Fibroblast of skin of left biceps (primary cell): ENCODE measurements at regions not wholly inside any gene's neighbourhood (a gene's known extent, or its start where the extent isn't known, plus 50 kb on each side); places are given as distances from the start of the nearest gene placed in this dataset.
"Not testable (repeated sequence)": the region's sequence is repeated elsewhere in the genome, so short reads cannot be mapped to it uniquely, and the experiment has no call there.

Experiments used
- DNase-seq, 2 experiments: peaks; one replicate each; pipeline ENCODE4 v3.0.0-alpha.2; 2013; ENCODE audit warnings: low read depth in 2 of 2

GRCh38 chr20:19872001-19872400 is 113.9 kb downstream of the RIN2 start:
- no peak for DNase-seq

GRCh38 chr20:19874040-19874727 is 116.1 kb downstream of the RIN2 start:
- no peak for DNase-seq

DNA sequence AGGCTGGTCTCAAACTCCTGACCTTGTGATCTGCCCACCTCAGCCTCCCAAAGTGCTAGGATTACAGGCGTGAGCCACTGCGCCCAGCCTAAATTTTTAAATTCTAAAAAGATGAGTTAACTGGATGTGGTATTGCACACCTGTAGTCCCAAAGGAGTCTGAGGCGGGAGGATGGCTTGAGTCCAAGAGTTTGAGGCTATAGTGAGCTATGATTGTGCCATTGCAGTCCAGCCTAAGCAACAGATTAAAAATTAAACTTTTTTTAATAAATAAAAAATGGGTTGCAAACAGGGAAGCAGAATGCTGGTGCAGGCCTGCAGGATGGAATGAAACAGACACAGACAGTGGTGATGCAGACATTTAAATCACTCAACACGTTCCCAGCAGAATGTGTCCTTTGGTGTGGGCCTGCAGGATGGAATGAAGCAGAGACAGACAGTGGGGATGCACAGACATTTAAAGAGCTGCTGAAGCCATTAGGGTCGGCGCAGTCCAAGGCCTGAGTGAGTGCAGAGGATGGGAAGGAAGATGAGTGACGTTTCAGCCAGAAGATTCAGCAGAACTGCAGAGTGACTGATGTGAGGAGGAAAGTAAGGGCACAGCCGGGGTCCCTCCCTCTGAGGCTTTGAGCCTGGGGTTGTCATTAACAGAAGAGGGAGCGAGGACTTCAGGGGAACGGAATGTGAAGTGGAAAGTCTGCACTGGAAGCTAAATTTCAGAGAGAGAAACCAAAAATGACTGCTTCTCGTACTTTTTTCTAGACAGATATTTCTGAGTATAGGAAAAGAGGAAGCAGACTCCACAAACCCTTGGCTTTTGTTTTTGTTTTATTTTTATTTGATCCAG is 117.5 kb downstream of the RIN2 start:
- DNase-seq: no peak

DNA sequence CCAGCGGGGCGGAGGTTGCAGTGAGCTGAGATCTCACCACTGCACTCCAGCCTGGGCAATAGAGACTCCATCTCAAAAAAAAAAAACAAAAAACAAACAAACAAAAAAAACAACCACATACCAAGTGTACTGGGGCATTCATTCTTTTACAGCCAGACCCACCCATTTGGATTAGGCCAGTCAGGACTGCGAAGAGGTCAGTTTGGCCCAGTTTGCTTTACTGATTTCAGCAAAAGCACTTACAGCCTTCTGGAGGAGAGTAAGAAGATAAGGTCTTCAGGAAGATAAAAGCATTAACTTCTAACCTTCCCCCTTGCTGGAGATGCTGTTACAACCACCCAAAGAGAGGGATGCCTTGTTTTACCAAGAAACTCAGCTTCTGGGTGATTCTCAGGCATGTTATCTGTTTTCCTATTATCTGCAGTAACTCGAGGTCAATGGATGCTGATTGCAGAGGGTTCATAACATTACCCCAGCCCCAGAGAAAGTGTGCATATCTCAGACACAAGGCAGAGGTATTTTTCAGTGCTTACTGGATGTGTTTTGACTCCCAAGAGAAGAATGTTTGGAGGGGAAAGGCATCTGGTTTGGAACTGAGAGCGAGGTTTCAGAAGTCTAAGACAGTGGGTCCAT is 118.9 kb downstream of the RIN2 start:
- DNase-seq: no peak

DNA sequence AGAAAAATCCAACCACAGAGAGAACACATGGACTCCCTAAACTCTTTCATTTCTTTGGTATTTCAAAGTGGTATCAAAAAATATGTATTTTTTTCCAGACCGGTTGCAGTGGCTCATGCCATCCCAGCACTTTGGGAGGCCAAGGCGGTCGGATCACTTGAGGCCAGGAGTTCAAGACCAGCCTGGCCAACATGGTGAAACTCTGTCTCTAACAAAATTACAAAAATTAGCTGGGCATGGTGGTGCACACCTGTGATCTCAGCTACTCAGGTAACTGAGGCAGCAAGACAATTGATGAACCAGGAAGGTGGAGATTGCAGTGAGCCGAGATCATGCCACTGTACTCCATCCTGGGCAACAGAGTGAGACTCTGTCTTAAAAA is 121.8 kb downstream of the RIN2 start:
- DNase-seq: not testable (repeated sequence)

GRCh38 chr20:19880256-19881079 is 122.4 kb downstream of the RIN2 start:
- no peak for DNase-seq

GRCh38 chr20:19881080-19881840 is 123.2 kb downstream of the RIN2 start:
- DNase-seq: no peak

DNA sequence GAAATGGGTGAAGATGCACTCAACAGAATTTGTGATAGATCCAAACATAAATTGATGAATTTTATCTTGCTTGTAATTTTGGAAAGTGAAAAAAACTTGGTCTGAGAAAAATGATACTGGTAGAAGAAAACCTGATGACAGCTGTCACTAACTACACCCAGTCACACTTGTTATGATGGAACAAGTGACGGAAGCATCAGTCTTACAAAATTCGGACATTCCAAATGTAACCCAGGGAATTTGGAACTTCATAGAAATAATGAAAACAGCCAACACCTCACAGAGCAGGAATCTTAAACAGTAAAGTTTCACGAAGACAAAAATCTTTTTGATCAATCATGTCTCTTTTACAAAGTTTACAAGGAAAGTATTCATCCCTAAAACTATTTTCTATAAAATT is 123.9 kb downstream of the RIN2 start:
- no peak for DNase-seq

GRCh38 chr20:19882446-19882845 is 124.4 kb downstream of the RIN2 start:
- no peak for DNase-seq

- no peak for DNase-seq
These were observed 125.4 kb downstream of the RIN2 start for GRCh38 chr20:19883501-19883900.

GRCh38 chr20:19885594-19885938 is 127.5 kb downstream of the RIN2 start:
- DNase-seq: no peak

DNA sequence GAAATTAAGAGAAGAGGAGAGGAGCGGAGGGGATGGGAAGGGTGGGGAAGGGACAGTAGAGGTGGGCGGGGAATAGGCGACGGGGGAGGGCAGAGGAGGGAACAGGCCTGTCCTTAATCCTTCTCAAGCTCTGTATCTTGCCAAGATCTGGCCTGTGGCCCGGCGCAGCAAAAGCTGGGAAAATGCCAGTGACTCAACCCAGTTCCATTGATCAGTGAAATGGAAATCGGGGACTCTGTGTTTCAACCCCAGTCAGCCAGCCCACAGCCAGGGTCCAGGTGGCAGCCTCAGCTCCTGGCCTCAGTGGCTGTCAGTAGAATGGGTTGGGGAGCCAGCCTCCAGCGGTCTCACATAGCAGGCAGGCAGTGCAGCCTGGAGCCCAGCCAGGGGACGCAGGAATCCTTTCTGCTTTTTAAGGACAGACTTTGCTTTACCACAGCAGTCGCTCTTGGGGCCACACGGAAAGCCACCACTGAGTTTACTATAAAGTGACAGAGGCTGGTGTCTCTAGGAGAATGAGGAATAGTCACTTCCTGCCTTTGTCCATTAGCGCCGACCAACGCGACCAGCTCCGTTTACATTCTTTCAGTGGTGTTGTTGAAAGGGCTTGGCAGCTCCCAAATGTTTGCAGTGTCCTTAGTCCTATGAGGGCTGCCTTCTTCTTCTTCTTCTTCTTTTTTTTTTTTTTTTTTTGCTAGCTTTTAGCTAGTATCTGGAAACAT is 128.0 kb downstream of the RIN2 start:
- DNase-seq: no peak

DNA sequence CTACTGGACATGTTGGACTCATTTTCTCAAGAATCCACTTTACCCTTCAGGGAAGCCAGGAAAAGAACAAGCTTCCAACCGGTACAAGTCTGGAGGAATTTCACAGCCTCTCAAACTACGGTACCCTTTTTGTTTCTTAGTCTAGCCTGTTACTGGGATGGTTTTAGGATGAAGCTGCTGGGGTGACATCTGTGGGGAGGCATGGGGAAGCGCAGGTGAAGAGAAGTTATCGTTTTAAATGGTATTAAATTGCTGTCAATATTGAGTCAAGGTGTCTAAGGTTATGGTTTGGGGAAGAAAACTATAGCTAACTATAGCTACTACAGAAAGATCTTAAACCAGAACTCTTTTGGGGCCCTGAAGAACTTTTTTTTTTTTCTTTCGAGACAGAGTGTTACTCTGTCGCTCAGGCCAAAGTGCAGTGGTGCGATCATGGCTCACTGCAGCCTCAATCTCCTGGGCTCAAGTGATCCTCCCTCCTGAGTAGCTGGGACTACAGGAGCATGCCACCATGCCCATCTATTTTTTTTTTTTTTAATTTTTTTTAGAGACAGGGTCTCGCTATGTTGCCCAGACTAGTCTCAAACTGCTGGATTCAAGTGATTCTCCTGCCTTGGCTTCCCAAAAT is 128.7 kb downstream of the RIN2 start:
- no peak for DNase-seq

DNA sequence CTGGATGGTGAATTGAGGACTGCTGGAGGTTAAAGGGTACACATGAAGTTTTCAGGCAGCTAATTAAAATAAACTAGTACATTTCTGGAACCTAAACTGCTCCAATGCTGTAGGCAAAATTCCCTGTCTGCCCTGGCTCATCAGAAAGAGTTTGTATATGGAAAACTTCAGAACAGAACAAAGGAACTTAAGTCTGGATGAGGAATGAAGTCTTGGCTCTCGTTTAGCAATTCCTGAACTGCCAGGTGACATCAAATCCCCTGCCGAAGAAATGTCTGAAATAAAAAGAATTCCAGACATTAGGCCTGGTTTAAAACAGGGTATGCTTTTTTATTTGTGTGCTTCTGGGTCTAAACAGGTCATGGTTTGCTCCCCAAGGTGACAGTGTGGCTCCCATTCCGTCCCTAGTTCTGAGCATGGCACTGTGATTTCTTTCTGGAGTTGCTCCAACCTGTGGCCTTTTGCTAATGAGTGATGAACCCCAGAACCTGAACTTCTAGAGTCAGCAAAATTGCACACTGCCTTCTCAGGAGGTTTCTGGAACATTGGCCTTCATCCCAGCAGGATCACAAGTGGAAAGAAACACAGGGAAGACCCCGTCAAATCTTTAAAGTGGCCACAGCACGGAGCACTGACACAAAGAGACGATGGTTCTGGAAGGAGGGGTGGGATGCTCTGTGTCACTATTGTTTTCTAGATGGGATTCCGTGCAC is 129.4 kb upstream of the NAA20 start:
- DNase-seq: no peak

GRCh38 chr20:19888269-19888671 is 128.9 kb upstream of the NAA20 start:
- DNase-seq: no peak

GRCh38 chr20:19889011-19889953 is 127.9 kb upstream of the NAA20 start:
- DNase-seq: peak in 1 of 2 experiments; percentile 33

- DNase-seq: no peak
These were observed 126.6 kb upstream of the NAA20 start for GRCh38 chr20:19890445-19891051.

- no peak for DNase-seq
These were observed 123.8 kb upstream of the NAA20 start for GRCh38 chr20:19893356-19893755.
